Ammon's horn (tissue), 1 donor: ENCODE measurements at regions not wholly inside any gene's neighbourhood (a gene's known extent, or its start where the extent isn't known, plus 50 kb on each side); places are given as distances from the start of the nearest gene placed in this dataset.

ENCODE experiments used
- DNase-seq: peaks from one replicate; pipeline ENCODE4 v3.0.0-alpha.2; 2016; ENCODE audit warnings: low spot score

GRCh38 chr18:53753601-53754000, 470.9 kb downstream of the MBD2 start:
- DNase-seq = no peak

- no peak for DNase-seq
These were observed 471.6 kb downstream of the MBD2 start for GRCh38 chr18:53752781-53753367.

GRCh38 chr18:53749766-53750165, 474.7 kb downstream of the MBD2 start:
- no peak for DNase-seq

GRCh38 chr18:53747663-53748160, 476.8 kb downstream of the MBD2 start:
- DNase-seq = peak; percentile 5

- no peak for DNase-seq
These were observed 477.3 kb downstream of the MBD2 start for GRCh38 chr18:53747210-53747609.

GRCh38 chr18:53745986-53746385, 478.5 kb downstream of the MBD2 start:
- no peak for DNase-seq

GRCh38 chr18:53745224-53745967, 479.1 kb downstream of the MBD2 start:
- no peak for DNase-seq

GRCh38 chr18:53739700-53740099, 484.8 kb downstream of the MBD2 start:
- DNase-seq = no peak

GRCh38 chr18:53735526-53735925, 488.9 kb downstream of the MBD2 start:
- no peak for DNase-seq

GRCh38 chr18:53715243-53715853, 509.1 kb downstream of the MBD2 start:
- DNase-seq = no peak

GRCh38 chr18:53710080-53710479, 514.4 kb downstream of the MBD2 start:
- no peak for DNase-seq

- DNase-seq = no peak
These were observed 522.0 kb downstream of the MBD2 start for GRCh38 chr18:53702480-53702879.

GRCh38 chr18:53701697-53702096, 522.8 kb downstream of the MBD2 start:
- no peak for DNase-seq

- DNase-seq = peak; percentile 68
These were observed 525.6 kb downstream of the MBD2 start for GRCh38 chr18:53698907-53699306.

- DNase-seq = no peak
These were observed 534.6 kb downstream of the MBD2 start for GRCh38 chr18:53689886-53690285.

- no peak for DNase-seq
These were observed 537.5 kb downstream of the MBD2 start for GRCh38 chr18:53686965-53687364.

GRCh38 chr18:53682796-53683195, 541.7 kb downstream of the MBD2 start:
- DNase-seq = peak; percentile 49

GRCh38 chr18:53677480-53677879, 547.0 kb downstream of the MBD2 start:
- DNase-seq = no peak

GRCh38 chr18:53665701-53666100, 558.8 kb downstream of the MBD2 start:
- DNase-seq = no peak

- no peak for DNase-seq
These were observed 559.9 kb downstream of the MBD2 start for GRCh38 chr18:53664575-53664974.

GRCh38 chr18:53660306-53660705, 564.2 kb downstream of the MBD2 start:
- DNase-seq = no peak

- no peak for DNase-seq
These were observed 567.2 kb downstream of the MBD2 start for GRCh38 chr18:53657257-53657656.

GRCh38 chr18:53649621-53650020, 574.8 kb downstream of the MBD2 start:
- DNase-seq = no peak
